K562 (cell line): ENCODE measurements at regions not wholly inside any gene's neighbourhood (a gene's known extent, or its start where the extent isn't known, plus 50 kb on each side); places are given as distances from the start of the nearest gene placed in this dataset.

ENCODE experiments used
- ATAC-seq: fragments of 200-7000 bp; cut with Tn5 transposase; 3 replicates; pipeline ENCODE4 v1.9.1; 2020; ENCODE audit warnings: moderate library complexity
- BruUV-seq: library from RNA; stranded (reverse); fragments of 400-500 nt; replicated peaks from 2 replicates; lab custom pipeline; 2021; lab: Mats Ljungman, UMichigan
- CTCF ChIA-PET: fragments of 300-600 bp; formaldehyde crosslinking; extraction: SDS; loops from one replicate; lab custom pipeline; 2021; ENCODE audit warnings: low intra/inter-chr PET ratio; lab: Yijun Ruan, JAX
- POLR2A ChIA-PET: fragments of 300-600, 350-650 bp; sonication (Branson Sonifier 250); formaldehyde crosslinking; extraction: SDS; loops from one replicate; lab custom pipeline; 2021; ENCODE audit warnings: antibody characterized with exemption, inconsistent platforms; lab: Yijun Ruan, JAX
- DNase-seq, 4 experiments: peaks; one replicate each; pipeline versions ENCODE4 v3.0.0 to v3.0.0-alpha.2; 2011 to 2018; ENCODE audit warnings: low spot score in 3 of 4, mixed read lengths in 3 of 4; ENCODE audit errors: extremely low read depth in 1 of 4
- FAIRE-seq: peaks from 2 replicates; lab custom pipeline; 2011; peaks lifted over from hg19 to GRCh38; lab: Jason Lieb, UNC
- H2AFZ ChIP-seq: 2 replicates; pipeline ENCODE4 v1.6.0; 2011; ENCODE audit warnings: low read depth, low read length, control low read depth, inconsistent platforms
- H3K27ac ChIP-seq: fragments of 200-600 bp; 3 replicates; pipeline ENCODE4 v1.8.0; 2011; ENCODE audit warnings: low read depth, mild to moderate bottlenecking, control low read depth, inconsistent platforms, low read length, moderate library complexity, mixed read lengths; ENCODE audit errors: extremely low read depth
- H3K27me3 ChIP-seq, 2 experiments: fragments of 300-600 bp in 1 of 2; 2 replicates in 1 of 2; 3 replicates in 1 of 2; pipeline versions ENCODE4 v1.6.0 to v1.8.0; 2011; ENCODE audit warnings: inconsistent platforms in 2 of 2, low read length in 2 of 2, mild to moderate bottlenecking in 1 of 2, mixed read lengths in 1 of 2, moderate library complexity in 1 of 2; ENCODE audit not compliant: control insufficient read depth in 2 of 2, insufficient read depth in 2 of 2
- H3K36me3 ChIP-seq: fragments of 300-600 bp; 3 replicates; pipeline ENCODE4 v1.8.0; 2011; ENCODE audit warnings: mild to moderate bottlenecking, low read length, inconsistent platforms; ENCODE audit not compliant: control insufficient read depth, insufficient read depth
- H3K4me1 ChIP-seq, 2 experiments: fragments of 200-600 bp in 1 of 2; replicated peaks in 1 of 2; 2 replicates in 1 of 2; 3 replicates in 1 of 2; pipeline versions ENCODE4 v1.5.1 to v1.8.0; 2011; ENCODE audit warnings: inconsistent platforms in 2 of 2, low read length in 2 of 2, mild to moderate bottlenecking in 1 of 2, mixed read lengths in 1 of 2, moderate library complexity in 1 of 2; ENCODE audit not compliant: control insufficient read depth in 2 of 2, insufficient read depth in 2 of 2
- H3K4me2 ChIP-seq: 2 replicates; pipeline ENCODE4 v1.6.1; 2011; ENCODE audit warnings: low read length, control low read depth, inconsistent platforms, mixed read lengths; ENCODE audit not compliant: insufficient read depth
- H3K4me3 ChIP-seq: fragments of 200-600 bp; sonication (generic), shearing (Covaris generic); 2 replicates; pipeline ENCODE4 v1.5.1; 2016; ENCODE audit warnings: control low read depth, inconsistent platforms
- H3K79me2 ChIP-seq: fragments of 200-600 bp; 3 replicates; pipeline ENCODE4 v1.8.0; 2011; ENCODE audit warnings: low read length, inconsistent platforms; ENCODE audit not compliant: control insufficient read depth, insufficient read depth
- H3K9ac ChIP-seq, 2 experiments: 2 replicates each; pipeline versions ENCODE4 v1.6.0 to v1.6.1; 2011; ENCODE audit warnings: low read depth in 2 of 2, low read length in 2 of 2, control low read depth in 1 of 2, inconsistent platforms in 1 of 2, mild to moderate bottlenecking in 1 of 2, mixed read lengths in 1 of 2; ENCODE audit not compliant: insufficient read depth in 1 of 2
- H3K9me1 ChIP-seq: one replicate; pipeline ENCODE4 v1.6.0; 2011; ENCODE audit warnings: inconsistent platforms, mild to moderate bottlenecking, low read length, moderate library complexity; ENCODE audit not compliant: control insufficient read depth, insufficient read depth
- H3K9me3 ChIP-seq: replicated peaks from 2 replicates; pipeline ENCODE4 v1.5.1; 2011; ENCODE audit warnings: low read depth, low read length, inconsistent platforms; ENCODE audit not compliant: control insufficient read depth, insufficient read depth
- H4K20me1 ChIP-seq: replicated peaks from 2 replicates; pipeline ENCODE4 v1.6.1; 2011; ENCODE audit warnings: low read length, inconsistent platforms, mixed read lengths; ENCODE audit not compliant: control insufficient read depth, insufficient read depth
- HNRNPL ChIP-seq: fragments of 200-400 bp; formaldehyde crosslinking; IDR thresholded peaks from 2 replicates; pipeline ENCODE4 v1.6.1; 2017; ENCODE audit warnings: low read depth, mild to moderate bottlenecking, low read length
- MAZ ChIP-seq, 2 experiments: fragments of 450-650 bp in 1 of 2; sonication (generic) in 1 of 2; formaldehyde crosslinking; IDR thresholded peaks in 1 of 2; conservative IDR thresholded peaks in 1 of 2; 2 replicates each; pipeline versions ENCODE4 v1.4.0 to v1.5.0; 2020; ENCODE audit warnings: mild to moderate bottlenecking in 1 of 2, missing genetic modification reagents in 1 of 2
- MYC ChIP-seq, 2 experiments: fragments of 250-450 bp in 1 of 2; sonication (Bioruptor Pico) in 1 of 2; IDR thresholded peaks; 2 replicates each; pipeline versions ENCODE4 v1.5.1 to v1.6.1; 2012 to 2021; ENCODE audit warnings: low read depth in 2 of 2, borderline replicate concordance in 1 of 2, improper control_type of control experiment in 1 of 2, low read length in 1 of 2, mild to moderate bottlenecking in 1 of 2, moderate library complexity in 1 of 2
- RAD21 ChIP-seq, 2 experiments: fragments of 250-450 bp in 1 of 2; fragments of 450-650 bp in 1 of 2; sonication (Bioruptor Pico) in 1 of 2; formaldehyde crosslinking in 1 of 2; IDR thresholded peaks in 1 of 2; conservative IDR thresholded peaks in 1 of 2; 2 replicates each; pipeline versions ENCODE4 v1.4.0 to v1.8.0; 2020 to 2022; ENCODE audit warnings: mild to moderate bottlenecking in 2 of 2, moderate library complexity in 1 of 2
- ZC3H11A ChIP-seq: IDR thresholded peaks from 2 replicates; pipeline ENCODE4 v1.6.1; 2012; ENCODE audit warnings: low read depth, low read length, improper control_type of control experiment
- ZNF766 ChIP-seq: fragments of 200-800 bp; sonication (Bioruptor generic); conservative IDR thresholded peaks from 2 replicates; pipeline ENCODE4 v1.6.1; 2016; ENCODE audit warnings: missing genetic modification characterization, missing compliant biosample characterization
- WGBS: fragments of 100-300 bp; shearing (Covaris generic); methylation state at CpG from one replicate; pipeline ENCODE4 v1.1.6; 2016; ENCODE audit warnings: low coverage, mixed read lengths; ENCODE audit not compliant: insufficient coverage; ENCODE audit errors: missing lambda C conversion rate; 5-methylcytosine and 5-hydroxymethylcytosine counted together
- in situ Hi-C: fragments of 300-500 bp; cut with MboI; formaldehyde crosslinking; loops from 4 replicates; pipeline ENCODE4 v1.15.0; 2018; ENCODE audit warnings: inconsistent platforms, mixed read lengths
- intact Hi-C: fragments of 100-400 bp; cut with micrococcal nuclease; formaldehyde crosslinking; loops from 2 replicates; pipeline ENCODE4 v1.14.2; 2022
- TF ChIP-seq, protein P1 (sequence below), 3 experiments: IDR thresholded peaks in 2 of 3; conservative IDR thresholded peaks in 1 of 3; 2 replicates each; pipeline ENCODE4 v1.5.1; 2011 to 2012; ENCODE audit warnings: low read length in 3 of 3, mild to moderate bottlenecking in 3 of 3, control low read depth in 2 of 3, improper control_type of control experiment in 1 of 3, inconsistent platforms in 1 of 3, low read depth in 1 of 3, mixed read lengths in 1 of 3, moderate library complexity in 1 of 3; ENCODE audit not compliant: insufficient read depth in 2 of 3
- TF ChIP-seq, protein P2 (sequence below): fragments of 450-650 bp; formaldehyde crosslinking; IDR thresholded peaks from 2 replicates; pipeline ENCODE4 v1.4.0; 2020; ENCODE audit warnings: mild to moderate bottlenecking, moderate library complexity
- TF ChIP-seq, protein P3 (sequence below): IDR thresholded peaks from 2 replicates; pipeline ENCODE4 v1.6.1; 2011; ENCODE audit warnings: borderline replicate concordance, low read depth, mild to moderate bottlenecking, moderate library complexity, low read length; ENCODE audit not compliant: insufficient read depth, poor library complexity, severe bottlenecking

DNA sequence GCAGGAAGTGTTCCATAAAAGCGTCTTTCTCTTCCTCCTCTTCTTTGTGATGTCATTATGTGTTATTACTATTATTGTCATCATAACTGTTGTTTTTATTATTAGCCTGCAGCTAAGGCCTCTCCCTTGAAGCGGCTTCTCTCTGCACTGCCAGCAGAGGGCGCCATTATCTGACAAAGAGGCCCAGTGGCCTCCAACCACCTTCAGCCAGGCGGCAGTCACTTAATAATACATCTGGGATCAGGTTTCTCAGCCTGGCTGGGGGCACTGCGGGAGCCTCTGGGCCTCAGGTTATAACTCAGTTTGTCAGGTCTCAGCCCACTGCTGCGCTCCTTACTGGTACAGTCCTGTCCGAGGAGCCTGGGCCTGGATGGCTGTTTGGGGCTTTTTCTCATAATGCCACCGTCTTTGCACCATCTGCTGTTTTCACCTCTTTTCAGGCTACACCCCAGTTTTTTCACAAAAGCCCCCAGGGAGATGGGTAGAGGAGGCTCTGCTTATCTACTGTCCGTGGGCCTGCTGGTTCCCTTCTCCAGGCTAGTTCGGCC is 281.9 kb downstream of the NSG2 start:
- Histone ChIP-seq H3K4me2 (no peak overlapping the region), H4K20me1 (peaks cover 8% of the 10 kb centered on the region; the same call in 1 of the 2 replicates), H3K4me3 (no peak overlapping the region), H3K27me3 (peaks cover 11 to 50% of the 10 kb centered on the region in 2 experiments; a peak in 3 of 5 replicates), H3K9me3 (no peaks in the 10 kb centered on the region), H3K4me1 (no peaks in the 10 kb centered on the region), H2AFZ (no peak overlapping the region), H3K9ac (no peak overlapping the region), H3K79me2 (no peaks in the 10 kb centered on the region), H3K9me1 (no peaks in the 10 kb centered on the region), H3K36me3 (no peaks in the 10 kb centered on the region), H3K27ac (no peak overlapping the region)
- ATAC-seq: peak; percentile 98
- ChIA-PET CTCF (interaction anchor here (0.5 to 1.1 kb wide), 4 partner anchors 307 to 1680 kb away, joined by 3 to 5 read pairs (median 4); no protein-coding TSS in a partner anchor), POLR2A (no interaction called here)
- peak; percentile 82 to 83 (median 82) for DNase-seq
- in situ Hi-C loops (no loop called here), intact Hi-C loops (loop anchor here (5.0 kb wide), 2 partner anchors 90 to 465 kb away; no protein-coding TSS in a partner anchor)
- no TSS peak for BruUV-seq
- FAIRE-seq: peak; percentile 88
- 4% methylated on average over 10 of the region's 10 CpGs for WGBS
- TF ChIP-seq RAD21 (CRISPR knock-in tag; conservative IDR thresholded peaks at IDR 0.05 in 1 of 2, IDR thresholded peaks at IDR 0.05 in 1 of 2): peak; percentile 68 to 81
- no peak for TF ChIP-seq ZNF766 (CRISPR knock-in tag)
- TF ChIP-seq, protein P1, sequence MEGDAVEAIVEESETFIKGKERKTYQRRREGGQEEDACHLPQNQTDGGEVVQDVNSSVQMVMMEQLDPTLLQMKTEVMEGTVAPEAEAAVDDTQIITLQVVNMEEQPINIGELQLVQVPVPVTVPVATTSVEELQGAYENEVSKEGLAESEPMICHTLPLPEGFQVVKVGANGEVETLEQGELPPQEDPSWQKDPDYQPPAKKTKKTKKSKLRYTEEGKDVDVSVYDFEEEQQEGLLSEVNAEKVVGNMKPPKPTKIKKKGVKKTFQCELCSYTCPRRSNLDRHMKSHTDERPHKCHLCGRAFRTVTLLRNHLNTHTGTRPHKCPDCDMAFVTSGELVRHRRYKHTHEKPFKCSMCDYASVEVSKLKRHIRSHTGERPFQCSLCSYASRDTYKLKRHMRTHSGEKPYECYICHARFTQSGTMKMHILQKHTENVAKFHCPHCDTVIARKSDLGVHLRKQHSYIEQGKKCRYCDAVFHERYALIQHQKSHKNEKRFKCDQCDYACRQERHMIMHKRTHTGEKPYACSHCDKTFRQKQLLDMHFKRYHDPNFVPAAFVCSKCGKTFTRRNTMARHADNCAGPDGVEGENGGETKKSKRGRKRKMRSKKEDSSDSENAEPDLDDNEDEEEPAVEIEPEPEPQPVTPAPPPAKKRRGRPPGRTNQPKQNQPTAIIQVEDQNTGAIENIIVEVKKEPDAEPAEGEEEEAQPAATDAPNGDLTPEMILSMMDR (IDR thresholded peaks at IDR 0.05 in 2 of 3, conservative IDR thresholded peaks at IDR 0.05 in 1 of 3; ENCODE audit: insufficient read depth in 2 of 3, low read depth in 1 of 3, low read length in 3 of 3): peak; percentile 89 to 97 (median 96)
- TF ChIP-seq, protein P2, sequence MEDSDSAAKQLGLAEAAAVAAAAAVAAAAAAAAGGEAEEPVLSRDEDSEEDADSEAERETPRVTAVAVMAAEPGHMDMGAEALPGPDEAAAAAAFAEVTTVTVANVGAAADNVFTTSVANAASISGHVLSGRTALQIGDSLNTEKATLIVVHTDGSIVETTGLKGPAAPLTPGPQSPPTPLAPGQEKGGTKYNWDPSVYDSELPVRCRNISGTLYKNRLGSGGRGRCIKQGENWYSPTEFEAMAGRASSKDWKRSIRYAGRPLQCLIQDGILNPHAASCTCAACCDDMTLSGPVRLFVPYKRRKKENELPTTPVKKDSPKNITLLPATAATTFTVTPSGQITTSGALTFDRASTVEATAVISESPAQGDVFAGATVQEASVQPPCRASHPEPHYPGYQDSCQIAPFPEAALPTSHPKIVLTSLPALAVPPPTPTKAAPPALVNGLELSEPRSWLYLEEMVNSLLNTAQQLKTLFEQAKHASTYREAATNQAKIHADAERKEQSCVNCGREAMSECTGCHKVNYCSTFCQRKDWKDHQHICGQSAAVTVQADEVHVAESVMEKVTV (CRISPR knock-in tag): peak; percentile 52; the same call in 1 of the 2 replicates
- TF ChIP-seq MAZ (CRISPR knock-in tag; conservative IDR thresholded peaks at IDR 0.05 in 1 of 2, IDR thresholded peaks at IDR 0.05 in 1 of 2): 0 out of 4 replicates have a peak, but pooled peaks of 1 of the 2 experiments have one; percentile 38
- TF ChIP-seq ZC3H11A: 0 out of 2 replicates have a peak, but pooled peaks have one; percentile 45
- 0 out of 2 replicates have a peak, but pooled peaks have one; percentile 23 for TF ChIP-seq MYC (IDR thresholded peaks at IDR 0.05; ENCODE audit: low read depth, low read length)
- no peak for TF ChIP-seq MYC (CRISPR knock-in tag; IDR thresholded peaks at IDR 0.05; ENCODE audit: borderline replicate concordance, low read depth)
- TF ChIP-seq HNRNPL: no peak
- TF ChIP-seq, protein P3, sequence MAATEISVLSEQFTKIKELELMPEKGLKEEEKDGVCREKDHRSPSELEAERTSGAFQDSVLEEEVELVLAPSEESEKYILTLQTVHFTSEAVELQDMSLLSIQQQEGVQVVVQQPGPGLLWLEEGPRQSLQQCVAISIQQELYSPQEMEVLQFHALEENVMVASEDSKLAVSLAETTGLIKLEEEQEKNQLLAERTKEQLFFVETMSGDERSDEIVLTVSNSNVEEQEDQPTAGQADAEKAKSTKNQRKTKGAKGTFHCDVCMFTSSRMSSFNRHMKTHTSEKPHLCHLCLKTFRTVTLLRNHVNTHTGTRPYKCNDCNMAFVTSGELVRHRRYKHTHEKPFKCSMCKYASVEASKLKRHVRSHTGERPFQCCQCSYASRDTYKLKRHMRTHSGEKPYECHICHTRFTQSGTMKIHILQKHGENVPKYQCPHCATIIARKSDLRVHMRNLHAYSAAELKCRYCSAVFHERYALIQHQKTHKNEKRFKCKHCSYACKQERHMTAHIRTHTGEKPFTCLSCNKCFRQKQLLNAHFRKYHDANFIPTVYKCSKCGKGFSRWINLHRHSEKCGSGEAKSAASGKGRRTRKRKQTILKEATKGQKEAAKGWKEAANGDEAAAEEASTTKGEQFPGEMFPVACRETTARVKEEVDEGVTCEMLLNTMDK: peak; percentile 17
